Thyroid gland (tissue), 4 donors: ENCODE measurements at regions not wholly inside any gene's neighbourhood (a gene's known extent, or its start where the extent isn't known, plus 50 kb on each side); places are given as distances from the start of the nearest gene placed in this dataset.

Experiments used
- POLR2A ChIP-seq, 2 donors: fragments of 450-650 bp; IDR thresholded peaks; one replicate each; pipeline ENCODE4 v1.6.1; 2017; ENCODE audit warnings: antibody characterized with exemption in 2 of 2, mild to moderate bottlenecking in 2 of 2, moderate library complexity in 1 of 2
- TF ChIP-seq, protein P1 (sequence below), 6 experiments: fragments of 200-600 bp in 3 of 6; fragments of 450-650 bp in 3 of 6; sonication (generic) in 3 of 6; IDR thresholded peaks; one replicate each; pipeline ENCODE4 v1.5.1; 2016 to 2019; ENCODE audit warnings: antibody characterized with exemption in 6 of 6, mild to moderate bottlenecking in 2 of 6, inconsistent platforms in 1 of 6, moderate library complexity in 1 of 6

- TF ChIP-seq, protein P1, sequence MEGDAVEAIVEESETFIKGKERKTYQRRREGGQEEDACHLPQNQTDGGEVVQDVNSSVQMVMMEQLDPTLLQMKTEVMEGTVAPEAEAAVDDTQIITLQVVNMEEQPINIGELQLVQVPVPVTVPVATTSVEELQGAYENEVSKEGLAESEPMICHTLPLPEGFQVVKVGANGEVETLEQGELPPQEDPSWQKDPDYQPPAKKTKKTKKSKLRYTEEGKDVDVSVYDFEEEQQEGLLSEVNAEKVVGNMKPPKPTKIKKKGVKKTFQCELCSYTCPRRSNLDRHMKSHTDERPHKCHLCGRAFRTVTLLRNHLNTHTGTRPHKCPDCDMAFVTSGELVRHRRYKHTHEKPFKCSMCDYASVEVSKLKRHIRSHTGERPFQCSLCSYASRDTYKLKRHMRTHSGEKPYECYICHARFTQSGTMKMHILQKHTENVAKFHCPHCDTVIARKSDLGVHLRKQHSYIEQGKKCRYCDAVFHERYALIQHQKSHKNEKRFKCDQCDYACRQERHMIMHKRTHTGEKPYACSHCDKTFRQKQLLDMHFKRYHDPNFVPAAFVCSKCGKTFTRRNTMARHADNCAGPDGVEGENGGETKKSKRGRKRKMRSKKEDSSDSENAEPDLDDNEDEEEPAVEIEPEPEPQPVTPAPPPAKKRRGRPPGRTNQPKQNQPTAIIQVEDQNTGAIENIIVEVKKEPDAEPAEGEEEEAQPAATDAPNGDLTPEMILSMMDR (IDR thresholded peaks at IDR 0.05), result no peak
- TF ChIP-seq POLR2A (IDR thresholded peaks at IDR 0.05), result no peak
Measured at GRCh38 chr7:22895828-22896165, 73.1 kb upstream of the TOMM7 start.
